HepG2 (cell line): ENCODE measurements at regions not wholly inside any gene's neighbourhood (a gene's known extent, or its start where the extent isn't known, plus 50 kb on each side); places are given as distances from the start of the nearest gene placed in this dataset.

Experiments used
- ATAC-seq: fragments of 200-7000 bp; cut with Tn5 transposase; 3 replicates; pipeline ENCODE4 v1.9.1; 2020; ENCODE audit warnings: mild to moderate bottlenecking, moderate library complexity
- BruUV-seq: library from RNA; stranded (reverse); fragments of 400-500 nt; replicated peaks from 2 replicates; lab custom pipeline; 2021; lab: Mats Ljungman, UMichigan
- CTCF ChIA-PET: fragments of 300-600 bp; formaldehyde crosslinking; extraction: SDS; loops from one replicate; lab custom pipeline; 2021; ENCODE audit warnings: low total read pairs, inconsistent platforms, low intra/inter-chr PET ratio; lab: Yijun Ruan, JAX
- POLR2A ChIA-PET: fragments of 350-600 bp; sonication (Branson Sonifier 250); formaldehyde crosslinking; loops from one replicate; lab custom pipeline; 2020; ENCODE audit warnings: antibody characterized with exemption, inconsistent platforms; lab: Yijun Ruan, JAX
- DNase-seq: peaks from one replicate; pipeline ENCODE4 v3.0.0-alpha.2; 2015; ENCODE audit warnings: low spot score
- FAIRE-seq: peaks from 3 replicates; lab custom pipeline; 2011; peaks lifted over from hg19 to GRCh38; lab: Jason Lieb, UNC
- H2AFZ ChIP-seq: one replicate; pipeline ENCODE4 v1.6.1; 2011; ENCODE audit warnings: low read length, inconsistent platforms
- H3K27ac ChIP-seq: fragments of 300-600 bp; 3 replicates; pipeline ENCODE4 v1.8.0; 2011; ENCODE audit warnings: mixed run types, mild to moderate bottlenecking, mixed read lengths, low read length, inconsistent platforms; ENCODE audit not compliant: insufficient read depth; ENCODE audit errors: extremely low read length
- H3K27me3 ChIP-seq, 2 experiments: fragments of 200-600 bp in 1 of 2; 2 replicates in 1 of 2; 3 replicates in 1 of 2; pipeline versions ENCODE4 v1.6.0 to v1.8.0; 2011; ENCODE audit warnings: low read length in 2 of 2, mild to moderate bottlenecking in 2 of 2, moderate library complexity in 2 of 2, inconsistent platforms in 1 of 2; ENCODE audit not compliant: insufficient read depth in 2 of 2, control insufficient read depth in 1 of 2
- H3K36me3 ChIP-seq, 2 experiments: fragments of 200-600 bp in 1 of 2; replicated peaks in 1 of 2; 2 replicates in 1 of 2; 3 replicates in 1 of 2; pipeline versions ENCODE4 v1.5.1 to v1.8.0; 2011; ENCODE audit warnings: low read length in 2 of 2, inconsistent platforms in 1 of 2; ENCODE audit not compliant: insufficient read depth in 2 of 2, control insufficient read depth in 1 of 2
- H3K4me1 ChIP-seq: 2 replicates; pipeline ENCODE4 v1.5.1; 2012; ENCODE audit warnings: low read length, inconsistent platforms; ENCODE audit not compliant: insufficient read depth
- H3K4me2 ChIP-seq: 2 replicates; pipeline ENCODE4 v1.6.0; 2011; ENCODE audit warnings: low read depth, low read length, inconsistent platforms
- H3K4me3 ChIP-seq, 3 experiments: fragments of 200-600 bp in 1 of 3; sonication (generic), shearing (Covaris generic) in 1 of 3; replicated peaks in 1 of 3; 2 replicates each; pipeline ENCODE4 v1.5.1; 2011 to 2016; ENCODE audit warnings: low read length in 3 of 3, inconsistent platforms in 2 of 3, low read depth in 2 of 3, mild to moderate bottlenecking in 2 of 3, control low read depth in 1 of 3, mixed read lengths in 1 of 3; ENCODE audit not compliant: insufficient read depth in 1 of 3
- H3K79me2 ChIP-seq: one replicate; pipeline ENCODE4 v1.6.1; 2011; ENCODE audit warnings: low read length, inconsistent platforms; ENCODE audit not compliant: insufficient read depth
- H3K9ac ChIP-seq: 2 replicates; pipeline ENCODE4 v1.6.0; 2011; ENCODE audit warnings: mild to moderate bottlenecking, low read depth, low read length, inconsistent platforms; ENCODE audit not compliant: insufficient read depth
- H3K9me3 ChIP-seq: 2 replicates; pipeline ENCODE4 v1.5.1; 2012; ENCODE audit warnings: mild to moderate bottlenecking, low read length
- H4K20me1 ChIP-seq: 2 replicates; pipeline ENCODE4 v1.6.0; 2011; ENCODE audit warnings: inconsistent platforms, mild to moderate bottlenecking, low read length, moderate library complexity; ENCODE audit not compliant: insufficient read depth
- CREB1 ChIP-seq, 2 experiments: fragments of 450-650 bp in 1 of 2; IDR thresholded peaks; 2 replicates each; pipeline ENCODE4 v1.6.1; 2016 to 2017; ENCODE audit warnings: control low read depth in 1 of 2, mild to moderate bottlenecking in 1 of 2, missing compliant biosample characterization in 1 of 2, missing genetic modification characterization in 1 of 2
- EEA1 ChIP-seq: sonication (generic); formaldehyde crosslinking; IDR thresholded peaks from 2 replicates; pipeline ENCODE4 v1.5.1; 2020; ENCODE audit warnings: mild to moderate bottlenecking, missing genetic modification reagents, borderline replicate concordance
- MED8 ChIP-seq: sonication (generic); formaldehyde crosslinking; IDR thresholded peaks from 2 replicates; pipeline ENCODE4 v1.8.1; 2023; ENCODE audit warnings: mild to moderate bottlenecking, missing genetic modification reagents; ENCODE audit not compliant: insufficient replicate concordance
- NFE2L2 ChIP-seq: fragments of 150-350 bp; IDR thresholded peaks from 2 replicates; pipeline ENCODE4 v1.6.1; 2014; ENCODE audit warnings: low read length
- NONO ChIP-seq, 2 experiments: fragments of 450-650 bp in 1 of 2; sonication (generic) in 1 of 2; formaldehyde crosslinking in 1 of 2; IDR thresholded peaks in 1 of 2; conservative IDR thresholded peaks in 1 of 2; 2 replicates each; pipeline versions ENCODE4 v1.6.1 to v1.8.0; 2017 to 2022; ENCODE audit warnings: mild to moderate bottlenecking in 1 of 2, missing genetic modification reagents in 1 of 2, moderate library complexity in 1 of 2
- NR1H2 ChIP-seq: sonication (generic); formaldehyde crosslinking; IDR thresholded peaks from 2 replicates; pipeline ENCODE4 v1.8.1; 2022; ENCODE audit warnings: low read depth, missing genetic modification reagents, borderline replicate concordance
- PITX1 ChIP-seq: sonication (generic); formaldehyde crosslinking; IDR thresholded peaks from 2 replicates; pipeline ENCODE4 v1.5.1; 2020; ENCODE audit warnings: mild to moderate bottlenecking, missing genetic modification reagents
- PTBP1 ChIP-seq: fragments of 200-400 bp; formaldehyde crosslinking; IDR thresholded peaks from 2 replicates; pipeline ENCODE4 v1.6.1; 2018; ENCODE audit warnings: low read length, low read depth; ENCODE audit not compliant: poor library complexity, severe bottlenecking
- SIX4 ChIP-seq: sonication (generic); formaldehyde crosslinking; IDR thresholded peaks from 2 replicates; pipeline ENCODE4 v1.4.0; 2020; ENCODE audit warnings: missing genetic modification reagents
- ZBTB20 ChIP-seq: sonication (generic); formaldehyde crosslinking; IDR thresholded peaks from 2 replicates; pipeline ENCODE4 v1.8.1; 2023; ENCODE audit warnings: missing genetic modification reagents, low read depth, mild to moderate bottlenecking, borderline replicate concordance
- ZFP36L1 ChIP-seq: sonication (generic); formaldehyde crosslinking; IDR thresholded peaks from 2 replicates; pipeline ENCODE4 v1.8.0; 2022; ENCODE audit warnings: mild to moderate bottlenecking, missing genetic modification reagents, moderate library complexity
- ZNF7 ChIP-seq: IDR thresholded peaks from 2 replicates; pipeline ENCODE4 v1.6.1; 2016; ENCODE audit warnings: missing biosample characterization, missing genetic modification reagents
- ZNF776 ChIP-seq: sonication (generic); formaldehyde crosslinking; IDR thresholded peaks from 2 replicates; pipeline ENCODE4 v1.4.0; 2020; ENCODE audit warnings: mild to moderate bottlenecking, missing genetic modification reagents
- ZNF878 ChIP-seq: sonication (generic); formaldehyde crosslinking; IDR thresholded peaks from 2 replicates; pipeline ENCODE4 v1.8.1; 2023; ENCODE audit warnings: mild to moderate bottlenecking, missing genetic modification reagents, moderate library complexity
- ZNF879 ChIP-seq: sonication (generic); formaldehyde crosslinking; IDR thresholded peaks from 2 replicates; pipeline ENCODE4 v1.8.1; 2023; ENCODE audit warnings: missing genetic modification reagents
- WGBS: methylation state at CpG from one replicate; pipeline ENCODE4 v1.1.6; 2017; ENCODE audit warnings: low lambda C conversion rate; 5-methylcytosine and 5-hydroxymethylcytosine counted together
- in situ Hi-C: cut with HindIII; loops from 2 replicates; pipeline ENCODE4 v1.10.0; 2017; ENCODE audit warnings: low pct_unique_long_range_greater_than_20kb; ENCODE audit not compliant: extremely low pct_ligation_motif_present
- intact Hi-C: fragments of 100-400 bp; cut with micrococcal nuclease; formaldehyde crosslinking; loops from one replicate; pipeline ENCODE4 v1.10.0; 2022; ENCODE audit not compliant: unreplicated experiment
- TF ChIP-seq, protein P1 (sequence below): sonication (generic); formaldehyde crosslinking; IDR thresholded peaks from 2 replicates; pipeline ENCODE4 v1.8.0; 2022; ENCODE audit warnings: mild to moderate bottlenecking, missing genetic modification reagents, borderline replicate concordance

DNA sequence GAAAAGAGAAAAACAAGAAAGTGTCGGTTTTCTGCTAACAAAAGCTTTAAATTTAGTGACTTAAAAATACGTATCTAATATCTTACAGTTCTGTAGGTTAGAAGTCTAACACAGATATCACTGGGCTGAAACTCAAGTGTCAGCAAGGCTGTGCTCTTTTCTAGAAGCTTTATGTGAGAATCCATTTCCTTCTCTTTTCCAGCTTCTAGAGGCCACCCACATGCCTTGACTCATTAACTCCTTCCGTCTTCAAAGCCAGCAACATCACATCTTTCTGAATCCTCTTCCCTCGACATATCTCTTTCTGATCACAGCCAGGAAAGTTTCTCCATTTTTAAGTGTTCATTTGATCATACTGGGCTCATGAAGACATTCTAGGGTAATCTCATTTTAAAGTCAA lies 262.0 kb downstream of the MAFB start:
- H3K27ac ChIP-seq, result no peak overlapping the region
- no peaks in the 10 kb centered on the region for H3K4me1 ChIP-seq
- ChIA-PET POLR2A (no interaction called here), CTCF (no interaction called here)
- no peak overlapping the region for H2AFZ ChIP-seq
- peaks cover 25% of the 10 kb centered on the region; the same call in 1 of the 2 replicates for H3K9me3 ChIP-seq
- intact Hi-C loops (no loop called here), in situ Hi-C loops (no loop called here)
- WGBS, result 15% methylated on average over 4 of the region's 4 CpGs
- H3K9ac ChIP-seq, result no peak overlapping the region
- TF ChIP-seq ZNF776 (CRISPR knock-in tag), result no peak
- TF ChIP-seq SIX4 (CRISPR knock-in tag), result no peak
- TF ChIP-seq ZBTB20, result no peak
- no peak for TF ChIP-seq ZNF878 (CRISPR knock-in tag)
- no peak for TF ChIP-seq EEA1 (CRISPR knock-in tag)
- no peak for TF ChIP-seq NFE2L2
- TF ChIP-seq, protein P1, sequence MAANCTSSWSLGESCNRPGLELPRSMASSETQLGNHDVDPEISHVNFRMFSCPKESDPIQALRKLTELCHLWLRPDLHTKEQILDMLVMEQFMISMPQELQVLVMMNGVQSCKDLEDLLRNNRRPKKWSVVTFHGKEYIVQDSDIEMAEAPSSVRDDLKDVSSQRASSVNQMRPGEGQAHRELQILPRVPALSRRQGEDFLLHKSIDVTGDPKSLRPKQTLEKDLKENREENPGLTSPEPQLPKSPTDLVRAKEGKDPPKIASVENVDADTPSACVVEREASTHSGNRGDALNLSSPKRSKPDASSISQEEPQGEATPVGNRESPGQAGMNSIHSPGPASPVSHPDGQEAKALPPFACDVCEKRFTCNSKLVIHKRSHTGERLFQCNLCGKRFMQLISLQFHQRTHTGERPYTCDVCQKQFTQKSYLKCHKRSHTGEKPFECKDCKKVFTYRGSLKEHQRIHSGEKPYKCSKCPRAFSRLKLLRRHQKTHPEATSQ (CRISPR knock-in tag), result no peak
- TF ChIP-seq ZNF7 (CRISPR knock-in tag), result no peak
- ATAC-seq, result no peak
- no peak for FAIRE-seq
- BruUV-seq, result no TSS peak
- no peaks in the 10 kb centered on the region for H3K27me3 ChIP-seq
- no peak overlapping the region for H3K4me2 ChIP-seq
- H3K36me3 ChIP-seq, result no peaks in the 10 kb centered on the region
- no peak for DNase-seq
- no peak overlapping the region for H3K4me3 ChIP-seq
- H4K20me1 ChIP-seq, result no peaks in the 10 kb centered on the region
- no peaks in the 10 kb centered on the region for H3K79me2 ChIP-seq

DNA sequence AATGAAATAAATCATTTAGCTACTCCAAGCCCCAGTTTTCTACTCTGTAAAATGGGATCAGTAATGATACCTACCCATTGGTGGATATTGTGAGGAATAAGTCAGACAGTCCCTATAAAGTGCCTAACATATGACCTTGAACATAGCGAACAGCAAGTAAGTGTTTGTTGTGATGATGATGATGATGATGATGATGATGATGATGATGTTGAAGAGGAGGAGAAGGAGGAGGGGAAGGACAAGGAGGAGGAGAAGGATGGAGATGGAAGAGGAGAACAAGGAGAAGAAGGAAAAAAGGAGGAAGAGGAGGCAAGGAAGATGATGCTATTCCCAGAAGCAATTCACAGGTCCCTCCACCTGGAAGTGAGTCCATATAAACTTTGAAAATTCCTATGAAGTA lies 264.3 kb downstream of the MAFB start:
- peaks cover 25% of the 10 kb centered on the region; the same call in 1 of the 2 replicates for H3K9me3 ChIP-seq
- ATAC-seq (no peak), FAIRE-seq (no peak), DNase-seq (no peak)
- H3K27me3 ChIP-seq, result no peaks in the 10 kb centered on the region
- WGBS, result 21% methylated on average over 1 of the region's 1 CpG
- in situ Hi-C loops, result no loop called here
- ChIA-PET CTCF (no interaction called here), POLR2A (no interaction called here)
- no peak for TF ChIP-seq MED8
- no peak for TF ChIP-seq ZFP36L1 (CRISPR knock-in tag)
- peak; percentile 70; the same call in 1 of the 2 replicates for TF ChIP-seq NONO (IDR thresholded peaks at IDR 0.05)
- no peak for TF ChIP-seq NONO (CRISPR knock-in tag; conservative IDR thresholded peaks at IDR 0.05)
- TF ChIP-seq CREB1 (IDR thresholded peaks at IDR 0.05), result peak; percentile 90
- TF ChIP-seq CREB1 (CRISPR knock-in tag; IDR thresholded peaks at IDR 0.05), result no peak
- TF ChIP-seq PITX1 (CRISPR knock-in tag), result no peak
- TF ChIP-seq PTBP1, result no peak
- TF ChIP-seq ZNF879, result no peak
- TF ChIP-seq NR1H2 (CRISPR knock-in tag), result no peak
- H4K20me1 ChIP-seq, result no peaks in the 10 kb centered on the region
- H3K36me3 ChIP-seq, result no peaks in the 10 kb centered on the region
- no peaks in the 10 kb centered on the region for H3K4me1 ChIP-seq
- no peak overlapping the region for H3K4me3 ChIP-seq
- intact Hi-C loops, result no loop called here
- H3K4me2 ChIP-seq, result no peak overlapping the region
- H3K79me2 ChIP-seq, result no peaks in the 10 kb centered on the region
- H2AFZ ChIP-seq, result no peak overlapping the region
- no peak overlapping the region for H3K27ac ChIP-seq
- BruUV-seq, result no TSS peak
- H3K9ac ChIP-seq, result no peak overlapping the region
